ENCODE measurements at regions not wholly inside any gene's neighbourhood (a gene's known extent, or its start where the extent isn't known, plus 50 kb on each side); places are given as distances from the start of the nearest gene placed in this dataset.

- TF ChIP-seq CTCF (IDR thresholded peaks at IDR 0.05) (no peak), POLR2A (IDR thresholded peaks at IDR 0.05) (no peak)
Observed at GRCh38 chr16:85323961-85324253, 211.6 kb upstream of the CIBAR2 start.
